PC-9 (cell line): ENCODE measurements at regions not wholly inside any gene's neighbourhood (a gene's known extent, or its start where the extent isn't known, plus 50 kb on each side); places are given as distances from the start of the nearest gene placed in this dataset.

ENCODE experiments used
- EZH2 ChIP-seq: fragments of 200-600 bp; sonication (generic); IDR thresholded peaks from 2 replicates; pipeline ENCODE4 v1.8.0; 2017; ENCODE audit warnings: antibody characterized with exemption, low read depth
- TF ChIP-seq, protein P1 (sequence below): fragments of 200-600 bp; sonication (generic); conservative IDR thresholded peaks from 2 replicates; pipeline ENCODE4 v1.6.1; 2017; ENCODE audit warnings: mixed run types, antibody characterized with exemption, mild to moderate bottlenecking, moderate library complexity

GRCh38 chr20:22703843-22704242, 119.5 kb upstream of the FOXA2 start:
- TF ChIP-seq, protein P1, sequence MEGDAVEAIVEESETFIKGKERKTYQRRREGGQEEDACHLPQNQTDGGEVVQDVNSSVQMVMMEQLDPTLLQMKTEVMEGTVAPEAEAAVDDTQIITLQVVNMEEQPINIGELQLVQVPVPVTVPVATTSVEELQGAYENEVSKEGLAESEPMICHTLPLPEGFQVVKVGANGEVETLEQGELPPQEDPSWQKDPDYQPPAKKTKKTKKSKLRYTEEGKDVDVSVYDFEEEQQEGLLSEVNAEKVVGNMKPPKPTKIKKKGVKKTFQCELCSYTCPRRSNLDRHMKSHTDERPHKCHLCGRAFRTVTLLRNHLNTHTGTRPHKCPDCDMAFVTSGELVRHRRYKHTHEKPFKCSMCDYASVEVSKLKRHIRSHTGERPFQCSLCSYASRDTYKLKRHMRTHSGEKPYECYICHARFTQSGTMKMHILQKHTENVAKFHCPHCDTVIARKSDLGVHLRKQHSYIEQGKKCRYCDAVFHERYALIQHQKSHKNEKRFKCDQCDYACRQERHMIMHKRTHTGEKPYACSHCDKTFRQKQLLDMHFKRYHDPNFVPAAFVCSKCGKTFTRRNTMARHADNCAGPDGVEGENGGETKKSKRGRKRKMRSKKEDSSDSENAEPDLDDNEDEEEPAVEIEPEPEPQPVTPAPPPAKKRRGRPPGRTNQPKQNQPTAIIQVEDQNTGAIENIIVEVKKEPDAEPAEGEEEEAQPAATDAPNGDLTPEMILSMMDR: no peak
- TF ChIP-seq EZH2: no peak
